ENCODE measurements at regions not wholly inside any gene's neighbourhood (a gene's known extent, or its start where the extent isn't known, plus 50 kb on each side); places are given as distances from the start of the nearest gene placed in this dataset.

DNA sequence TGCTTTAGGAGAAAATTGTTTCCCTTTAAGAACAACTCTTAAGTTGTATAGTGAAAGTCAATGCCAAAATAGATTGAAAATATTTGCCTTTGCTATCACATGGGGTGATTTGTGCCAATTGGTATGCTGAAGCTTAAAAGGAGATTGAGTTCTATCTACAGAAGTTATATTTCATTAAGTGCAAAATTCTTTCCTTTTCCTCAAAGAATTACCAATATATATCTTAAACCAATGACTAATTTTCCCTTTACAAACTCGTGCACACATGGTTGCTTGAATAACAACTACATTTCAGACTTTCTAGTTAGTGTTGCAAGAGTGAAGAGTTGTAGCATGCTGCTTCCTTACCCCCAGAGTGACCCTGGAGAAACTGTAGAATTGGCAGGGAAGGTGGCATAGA lies 990.0 kb upstream of the PABPC4L start:
- 45 to 52% methylated on average over 1 of the region's 1 CpG for WGBS, 2 donors
- H3K4me1 ChIP-seq = no peaks in the 10 kb centered on the region
- intact Hi-C loops (cut with DNase I) = no loop called here

DNA sequence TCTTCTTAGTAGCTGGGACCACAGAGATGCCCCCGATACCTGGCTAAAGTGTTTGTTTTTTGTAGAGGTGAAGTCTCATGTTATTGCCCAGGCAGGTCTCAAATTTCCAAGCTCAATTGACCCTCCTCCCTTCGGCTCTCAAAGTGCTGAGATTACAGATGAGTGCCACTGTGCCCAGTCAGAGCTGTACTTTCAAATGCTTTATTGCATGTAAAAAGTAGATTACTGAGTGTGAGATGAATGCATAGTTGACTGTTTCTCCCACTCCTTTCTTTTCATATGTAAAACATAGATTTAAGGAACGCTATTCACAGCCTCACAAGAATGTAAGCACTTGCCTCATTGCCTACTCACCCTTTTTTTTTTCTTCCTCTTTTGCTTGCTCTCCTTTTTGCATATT lies 984.4 kb upstream of the PABPC4L start:
- 17 to 28% methylated on average over 3 of the region's 3 CpGs for WGBS, 2 donors
- TF ChIP-seq POLR2A (IDR thresholded peaks at IDR 0.05) = no peak
- TF ChIP-seq, protein P1, sequence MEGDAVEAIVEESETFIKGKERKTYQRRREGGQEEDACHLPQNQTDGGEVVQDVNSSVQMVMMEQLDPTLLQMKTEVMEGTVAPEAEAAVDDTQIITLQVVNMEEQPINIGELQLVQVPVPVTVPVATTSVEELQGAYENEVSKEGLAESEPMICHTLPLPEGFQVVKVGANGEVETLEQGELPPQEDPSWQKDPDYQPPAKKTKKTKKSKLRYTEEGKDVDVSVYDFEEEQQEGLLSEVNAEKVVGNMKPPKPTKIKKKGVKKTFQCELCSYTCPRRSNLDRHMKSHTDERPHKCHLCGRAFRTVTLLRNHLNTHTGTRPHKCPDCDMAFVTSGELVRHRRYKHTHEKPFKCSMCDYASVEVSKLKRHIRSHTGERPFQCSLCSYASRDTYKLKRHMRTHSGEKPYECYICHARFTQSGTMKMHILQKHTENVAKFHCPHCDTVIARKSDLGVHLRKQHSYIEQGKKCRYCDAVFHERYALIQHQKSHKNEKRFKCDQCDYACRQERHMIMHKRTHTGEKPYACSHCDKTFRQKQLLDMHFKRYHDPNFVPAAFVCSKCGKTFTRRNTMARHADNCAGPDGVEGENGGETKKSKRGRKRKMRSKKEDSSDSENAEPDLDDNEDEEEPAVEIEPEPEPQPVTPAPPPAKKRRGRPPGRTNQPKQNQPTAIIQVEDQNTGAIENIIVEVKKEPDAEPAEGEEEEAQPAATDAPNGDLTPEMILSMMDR (IDR thresholded peaks at IDR 0.05) = no peak
- Histone ChIP-seq H3K27me3 (no peaks in the 10 kb centered on the region), H3K9me3 (no peaks in the 10 kb centered on the region), H3K36me3 (no peaks in the 10 kb centered on the region), H3K27ac (no peak overlapping the region), H3K4me3 (replicated peaks in 1 of 3) (no peak overlapping the region), H3K4me1 (no peaks in the 10 kb centered on the region)
- no peak for DNase-seq
- intact Hi-C loops (cut with DNase I) = no loop called here

More for the DNA sequence above, 990.0 kb upstream of the PABPC4L start:
- no peaks in the 10 kb centered on the region for H3K9me3 ChIP-seq
- no peak overlapping the region for H3K27ac ChIP-seq
- DNase-seq = no peak
- TF ChIP-seq, protein P1 (IDR thresholded peaks at IDR 0.05) = no peak
- TF ChIP-seq POLR2A (IDR thresholded peaks at IDR 0.05) = no peak
- no peaks in the 10 kb centered on the region for H3K36me3 ChIP-seq
- H3K27me3 ChIP-seq = no peaks in the 10 kb centered on the region
- no peak overlapping the region for H3K4me3 ChIP-seq (replicated peaks in 1 of 3)

DNA sequence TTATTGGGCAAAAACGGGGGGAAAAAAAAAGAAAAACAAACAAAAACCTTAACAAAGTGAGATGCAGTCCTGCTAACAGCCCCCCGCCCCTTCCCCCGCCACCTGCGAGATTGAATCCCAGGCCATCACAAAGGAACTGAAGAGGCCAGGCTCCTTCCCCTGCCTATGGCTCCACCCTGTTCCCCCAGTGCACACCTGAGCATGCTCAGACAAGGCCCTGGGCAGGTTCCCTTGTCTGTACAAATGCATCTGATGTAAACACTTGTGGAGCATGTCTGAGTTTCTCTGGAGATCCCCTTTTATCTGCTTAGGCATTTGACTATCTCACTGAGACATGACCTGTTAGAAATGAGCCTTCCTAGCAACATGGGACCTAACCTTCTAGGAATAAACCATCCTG lies 983.7 kb upstream of the PABPC4L start:
- H3K4me3 ChIP-seq (replicated peaks in 1 of 3) = no peak overlapping the region
- intact Hi-C loops (cut with DNase I) = no loop called here
- no peaks in the 10 kb centered on the region for H3K4me1 ChIP-seq
- TF ChIP-seq POLR2A (IDR thresholded peaks at IDR 0.05) = no peak
- TF ChIP-seq, protein P1 (IDR thresholded peaks at IDR 0.05) = no peak
- H3K36me3 ChIP-seq = no peaks in the 10 kb centered on the region
- H3K27ac ChIP-seq = no peak overlapping the region
- H3K9me3 ChIP-seq = no peaks in the 10 kb centered on the region
- DNase-seq = no peak
- 64% methylated on average over 4 of the region's 4 CpGs for WGBS, 2 donors
- no peaks in the 10 kb centered on the region for H3K27me3 ChIP-seq

DNA sequence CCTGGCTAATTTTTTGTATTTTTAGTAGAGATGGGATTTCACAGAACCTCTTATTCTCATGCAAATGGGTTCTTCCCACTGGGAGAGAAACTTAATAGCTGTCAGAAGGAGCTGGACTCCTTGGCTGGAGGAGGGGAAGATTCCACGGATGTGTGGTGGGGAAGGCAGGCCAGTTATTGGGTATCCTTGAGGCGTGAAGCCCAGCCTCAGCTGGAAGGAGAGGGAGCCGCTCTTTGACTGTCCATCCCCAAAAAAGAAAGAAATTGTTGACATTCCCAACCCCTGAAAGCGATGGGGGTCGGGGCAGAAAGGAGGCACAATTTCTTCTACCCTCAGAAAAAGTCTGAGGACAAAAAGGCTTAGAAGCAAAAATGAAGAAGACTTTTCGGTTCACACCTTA lies 983.1 kb upstream of the PABPC4L start:
- H3K27me3 ChIP-seq = no peaks in the 10 kb centered on the region

DNA sequence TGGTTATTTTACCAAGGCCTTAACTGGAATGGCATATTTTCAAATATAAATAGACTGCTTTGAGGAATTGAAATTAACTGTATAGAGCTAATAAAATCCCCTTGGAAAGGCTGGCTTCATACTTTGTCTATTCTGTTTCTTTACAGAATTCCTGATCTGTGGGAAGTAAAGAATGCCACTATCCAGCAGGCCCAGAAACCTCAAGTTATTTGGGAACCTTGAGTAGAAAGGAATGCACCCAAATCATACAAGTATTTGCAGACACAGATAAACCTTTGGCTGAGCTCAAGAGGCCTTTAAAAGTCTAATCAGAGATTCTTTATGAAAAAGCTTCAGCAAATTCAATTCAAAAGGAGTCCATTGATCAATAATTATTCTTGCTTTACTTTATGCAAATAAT lies 975.7 kb upstream of the PABPC4L start:
- intact Hi-C loops (cut with DNase I) = no loop called here
- Histone ChIP-seq H3K9me3 (no peaks in the 10 kb centered on the region), H3K27ac (no peak overlapping the region), H3K36me3 (no peaks in the 10 kb centered on the region), H3K4me3 (replicated peaks in 1 of 3) (no peak overlapping the region), H3K4me1 (no peaks in the 10 kb centered on the region), H3K27me3 (no peaks in the 10 kb centered on the region)
- DNase-seq = no peak
- TF ChIP-seq POLR2A (IDR thresholded peaks at IDR 0.05) = no peak
- TF ChIP-seq, protein P1 (IDR thresholded peaks at IDR 0.05) = no peak

More for the DNA sequence above, 983.1 kb upstream of the PABPC4L start:
- intact Hi-C loops (cut with DNase I) = no loop called here
- H3K36me3 ChIP-seq = no peaks in the 10 kb centered on the region
- no peak for TF ChIP-seq POLR2A (IDR thresholded peaks at IDR 0.05)
- TF ChIP-seq, protein P1 (IDR thresholded peaks at IDR 0.05) = no peak
- no peak for DNase-seq
- WGBS, 2 donors = 76 to 83% methylated on average over 6 of the region's 6 CpGs
- no peak overlapping the region for H3K4me3 ChIP-seq (replicated peaks in 1 of 3)
- H3K4me1 ChIP-seq = no peaks in the 10 kb centered on the region
- no peaks in the 10 kb centered on the region for H3K9me3 ChIP-seq
- no peak overlapping the region for H3K27ac ChIP-seq

Measured in thyroid gland (tissue), 4 donors.